ENCODE measurements at regions not wholly inside any gene's neighbourhood (a gene's known extent, or its start where the extent isn't known, plus 50 kb on each side); places are given as distances from the start of the nearest gene placed in this dataset.

- TF ChIP-seq, protein P1, sequence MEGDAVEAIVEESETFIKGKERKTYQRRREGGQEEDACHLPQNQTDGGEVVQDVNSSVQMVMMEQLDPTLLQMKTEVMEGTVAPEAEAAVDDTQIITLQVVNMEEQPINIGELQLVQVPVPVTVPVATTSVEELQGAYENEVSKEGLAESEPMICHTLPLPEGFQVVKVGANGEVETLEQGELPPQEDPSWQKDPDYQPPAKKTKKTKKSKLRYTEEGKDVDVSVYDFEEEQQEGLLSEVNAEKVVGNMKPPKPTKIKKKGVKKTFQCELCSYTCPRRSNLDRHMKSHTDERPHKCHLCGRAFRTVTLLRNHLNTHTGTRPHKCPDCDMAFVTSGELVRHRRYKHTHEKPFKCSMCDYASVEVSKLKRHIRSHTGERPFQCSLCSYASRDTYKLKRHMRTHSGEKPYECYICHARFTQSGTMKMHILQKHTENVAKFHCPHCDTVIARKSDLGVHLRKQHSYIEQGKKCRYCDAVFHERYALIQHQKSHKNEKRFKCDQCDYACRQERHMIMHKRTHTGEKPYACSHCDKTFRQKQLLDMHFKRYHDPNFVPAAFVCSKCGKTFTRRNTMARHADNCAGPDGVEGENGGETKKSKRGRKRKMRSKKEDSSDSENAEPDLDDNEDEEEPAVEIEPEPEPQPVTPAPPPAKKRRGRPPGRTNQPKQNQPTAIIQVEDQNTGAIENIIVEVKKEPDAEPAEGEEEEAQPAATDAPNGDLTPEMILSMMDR (conservative IDR thresholded peaks at IDR 0.05; ENCODE audit: control insufficient read depth, insufficient read depth, low read depth, low read length) = no peak
- DNase-seq (ENCODE audit: low read depth) = no peak
- H3K4me3 ChIP-seq (ENCODE audit: control insufficient read depth, low read depth, low read length) = no peak overlapping the region
These were observed 206.6 kb upstream of the RTL1 start for GRCh38 chr14:101109981-101110728.

GRCh38 chr14:101110729-101111619 is 207.5 kb upstream of the RTL1 start:
- no peak overlapping the region for H3K4me3 ChIP-seq (ENCODE audit: control insufficient read depth, low read depth, low read length)
- TF ChIP-seq, protein P1 (conservative IDR thresholded peaks at IDR 0.05; ENCODE audit: control insufficient read depth, insufficient read depth, low read depth, low read length) = no peak
- no peak for DNase-seq (ENCODE audit: low read depth)

DNA sequence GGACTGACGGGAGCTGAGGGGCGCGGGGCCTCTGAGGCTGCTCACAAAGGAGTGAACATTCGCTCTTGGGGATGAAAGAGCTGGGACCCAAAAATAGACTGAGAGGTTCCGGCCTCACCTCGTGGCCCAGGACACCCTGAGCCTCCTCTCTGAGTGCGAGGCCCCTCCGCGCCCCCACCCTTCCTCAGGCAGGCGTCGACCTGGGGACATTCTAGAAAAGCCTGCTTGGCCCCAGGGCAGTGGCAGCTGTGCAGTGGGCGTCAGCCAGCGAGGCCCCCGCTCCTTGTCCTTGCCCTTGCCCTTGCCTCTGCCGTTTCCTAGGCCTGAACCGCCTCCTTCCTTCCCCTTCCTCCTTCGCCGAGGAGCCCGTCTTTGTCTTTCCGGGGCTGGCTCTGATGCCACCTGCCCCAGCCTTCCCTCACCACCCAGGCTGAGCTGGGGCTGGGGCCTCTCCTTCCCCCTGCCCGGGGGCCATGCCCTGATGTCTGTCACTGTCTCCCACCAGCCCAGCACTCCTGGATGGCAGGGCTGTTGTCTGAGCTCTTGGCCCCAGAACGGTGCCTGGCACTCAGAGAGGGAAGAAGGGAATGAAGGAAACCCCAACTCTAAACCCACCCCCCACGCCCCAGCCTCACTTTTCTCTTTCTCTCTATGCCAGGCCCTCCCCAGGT is 208.2 kb upstream of the RTL1 start:
- TF ChIP-seq, protein P1 (conservative IDR thresholded peaks at IDR 0.05; ENCODE audit: control insufficient read depth, insufficient read depth, low read depth, low read length) = no peak
- DNase-seq (ENCODE audit: low read depth) = no peak
- no peak overlapping the region for H3K4me3 ChIP-seq (ENCODE audit: control insufficient read depth, low read depth, low read length)

DNA sequence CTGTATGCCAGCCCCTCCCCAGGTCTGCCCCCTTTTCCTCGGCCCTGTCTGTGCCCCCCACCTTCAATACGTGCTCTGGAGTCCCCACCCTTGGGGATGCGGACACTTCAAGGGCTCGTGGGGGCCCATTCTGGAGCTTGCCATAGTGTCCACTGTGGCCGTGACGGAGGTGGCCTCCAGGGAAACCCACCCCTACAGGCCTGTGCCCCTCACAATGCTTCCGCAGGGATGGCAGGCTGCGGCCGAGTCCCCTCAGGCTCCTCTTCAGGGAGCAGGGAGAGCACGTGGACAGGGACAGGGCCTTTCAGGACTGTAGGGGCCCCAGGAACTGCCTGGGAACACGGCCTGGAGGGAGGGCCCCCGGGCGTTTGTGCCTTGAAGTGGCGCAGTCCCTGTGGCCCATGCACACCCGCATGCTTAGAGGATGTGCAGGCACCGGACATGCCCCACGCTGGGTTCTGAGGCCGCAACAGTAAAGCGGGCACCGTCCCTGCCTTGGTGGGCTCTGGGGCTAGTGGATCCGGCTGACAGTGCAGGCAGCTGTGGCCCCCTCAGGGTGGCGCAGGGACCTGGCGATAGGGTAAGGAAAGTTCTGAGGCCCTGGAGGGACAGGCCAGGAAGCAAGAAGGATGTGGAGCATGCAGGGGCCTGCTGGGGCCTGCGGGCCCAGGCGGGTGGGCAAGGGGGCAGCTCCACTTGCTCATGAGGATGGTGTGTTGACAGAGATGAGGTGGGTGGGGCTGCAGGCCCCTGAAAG is 209.0 kb upstream of the RTL1 start:
- DNase-seq (ENCODE audit: low read depth) = no peak
- TF ChIP-seq, protein P1 (conservative IDR thresholded peaks at IDR 0.05; ENCODE audit: control insufficient read depth, insufficient read depth, low read depth, low read length) = no peak
- no peak overlapping the region for H3K4me3 ChIP-seq (ENCODE audit: control insufficient read depth, low read depth, low read length)

- TF ChIP-seq, protein P1 (conservative IDR thresholded peaks at IDR 0.05; ENCODE audit: control insufficient read depth, insufficient read depth, low read depth, low read length) = no peak
- no peak for DNase-seq (ENCODE audit: low read depth)
- H3K4me3 ChIP-seq (ENCODE audit: control insufficient read depth, low read depth, low read length) = no peak overlapping the region
These were observed 209.6 kb upstream of the RTL1 start for GRCh38 chr14:101113108-101113612.
